NCI-H1436 treated with DMSO at 0.1 percent for 48 hours (cell line): ENCODE measurements at regions not wholly inside any gene's neighbourhood (a gene's known extent, or its start where the extent isn't known, plus 50 kb on each side); places are given as distances from the start of the nearest gene placed in this dataset.
"Not testable (repeated sequence)": the region's sequence is repeated elsewhere in the genome, so short reads cannot be mapped to it uniquely, and the experiment has no call there.

Experiments used
- DNase-seq: peaks from one replicate; lab custom pipeline; 2025; lab: John Stamatoyannopoulos, UW

DNA sequence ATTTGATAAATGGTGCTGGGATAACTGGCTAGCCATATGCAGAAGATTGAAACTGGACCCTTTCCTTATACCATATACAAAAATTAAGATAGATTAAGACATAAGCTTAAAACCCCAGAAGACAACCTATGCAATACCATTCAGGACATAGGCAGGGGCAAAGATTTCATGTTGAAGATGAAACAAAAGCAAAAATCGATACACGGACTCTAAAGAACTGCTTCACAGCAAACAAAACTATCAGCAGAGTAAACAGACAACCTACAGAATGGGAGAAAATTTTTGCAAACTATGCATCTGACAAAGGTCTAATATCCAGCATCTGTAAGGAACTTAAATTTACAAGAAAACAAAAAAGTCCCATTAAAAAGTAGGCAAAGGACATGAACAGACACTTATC is 255.9 kb downstream of the TINAG start:
- DNase-seq = not testable (repeated sequence)

DNA sequence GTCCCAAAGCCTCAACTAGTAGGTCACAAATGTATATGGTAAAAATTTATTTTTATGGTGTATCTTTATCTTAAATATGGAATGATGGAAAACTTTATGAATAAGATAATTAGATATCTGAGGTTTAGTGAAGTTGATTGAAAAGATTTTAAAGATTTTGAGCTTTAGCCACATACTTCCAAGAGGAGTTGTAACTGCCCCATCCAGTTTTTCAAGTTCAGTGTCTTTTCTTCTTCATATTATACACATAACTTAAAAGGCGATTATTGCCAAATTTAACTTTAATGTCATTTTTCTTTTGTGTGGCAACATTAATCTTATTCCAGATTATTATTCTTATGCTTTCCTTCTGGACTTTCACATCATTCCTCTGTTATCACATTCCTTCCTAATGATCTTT is 266.4 kb downstream of the TINAG start:
- no peak for DNase-seq

DNA sequence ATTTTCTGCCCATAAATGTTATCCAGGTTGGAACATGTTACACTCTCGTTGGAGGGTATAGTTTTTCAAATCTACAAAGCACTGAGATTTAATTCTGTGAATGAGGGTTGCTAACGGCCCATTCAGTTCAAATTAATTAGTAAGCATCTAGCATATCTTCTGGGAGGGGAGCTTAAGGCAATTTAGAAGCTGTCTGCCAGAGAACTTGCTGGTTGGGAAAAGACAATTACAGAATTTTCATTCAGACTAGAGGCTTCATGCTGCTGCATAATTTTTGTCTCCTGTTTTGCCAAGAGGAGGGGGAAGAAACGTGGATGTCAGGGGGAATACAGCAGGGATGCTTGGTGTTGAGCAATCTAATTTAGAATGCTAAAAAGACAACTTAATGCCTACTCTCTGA is 268.3 kb upstream of the FAM83B start:
- no peak for DNase-seq

DNA sequence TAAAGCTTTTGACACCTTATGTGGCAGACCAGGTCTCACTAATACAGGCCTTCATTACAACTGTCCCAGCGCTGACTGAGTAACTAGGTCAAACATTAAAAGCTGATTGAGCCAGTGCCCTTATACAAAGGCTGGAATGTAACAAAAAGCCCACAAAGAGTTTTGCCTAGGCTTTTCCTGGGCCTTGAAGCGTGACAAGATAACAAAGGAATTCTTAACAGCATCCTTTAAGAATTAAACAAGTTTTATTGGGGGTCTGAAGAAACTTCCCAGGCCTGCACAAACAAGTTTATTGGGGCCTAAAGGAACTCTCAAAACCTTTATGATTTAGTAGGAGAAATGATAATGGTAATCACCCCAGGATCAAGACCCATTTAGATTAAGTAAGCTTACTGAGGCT is 267.6 kb upstream of the FAM83B start:
- no peak for DNase-seq

DNA sequence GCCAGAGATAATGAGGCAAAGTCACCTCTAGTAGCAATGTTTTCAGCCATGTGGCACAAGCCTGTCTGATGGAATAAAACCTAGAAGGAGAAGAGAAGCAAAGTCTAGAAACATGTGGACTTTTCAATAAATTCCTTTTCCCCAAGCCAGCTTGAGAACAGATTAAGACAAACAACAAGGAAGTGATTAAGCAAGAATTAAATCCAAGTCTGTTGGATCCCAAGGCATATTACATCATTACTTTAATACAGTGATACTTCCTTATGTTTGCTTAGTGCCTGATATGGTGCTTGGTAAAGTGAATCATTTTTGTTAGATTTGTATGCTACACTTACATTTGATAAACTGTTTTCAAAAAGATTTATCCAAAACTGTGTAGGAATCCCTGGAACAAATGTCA is 260.3 kb upstream of the FAM83B start:
- DNase-seq = no peak

DNA sequence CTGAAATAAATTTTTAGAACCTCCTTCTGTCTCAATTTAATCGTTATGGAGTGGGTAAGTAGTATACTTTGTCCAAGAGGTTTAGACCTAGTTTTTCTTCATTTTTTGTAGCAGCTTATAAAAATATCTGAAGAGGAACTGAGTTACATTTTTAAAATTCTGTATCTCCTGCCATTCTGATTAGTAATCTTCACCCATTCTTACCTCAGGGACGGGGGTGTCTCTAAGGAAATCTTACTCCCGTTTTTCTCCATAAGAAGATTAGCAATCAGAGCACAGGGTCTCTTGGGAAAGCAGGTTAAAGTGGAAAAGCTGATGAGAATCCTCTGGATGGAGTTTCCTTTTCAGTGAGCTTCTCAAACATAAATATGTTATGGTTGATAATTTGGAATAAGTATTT is 259.3 kb upstream of the FAM83B start:
- no peak for DNase-seq

DNA sequence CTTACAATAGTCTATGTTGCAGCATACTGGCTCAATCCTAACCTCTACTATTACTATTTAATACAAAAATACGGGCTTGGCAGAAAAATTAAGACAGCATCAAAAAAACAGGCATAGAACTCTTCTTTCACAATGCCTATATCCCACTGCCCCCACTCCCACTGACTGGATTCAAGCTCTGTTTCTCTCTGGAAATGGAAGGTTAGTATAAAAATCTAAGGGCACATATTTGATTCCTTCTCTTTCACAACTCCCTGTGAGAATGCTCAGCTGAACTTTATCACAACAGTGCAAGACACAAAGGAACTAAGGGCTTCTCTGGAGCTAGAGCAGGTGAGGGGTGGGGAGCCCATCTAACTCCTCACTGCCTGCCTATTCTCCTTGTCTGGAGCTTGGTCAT is 258.4 kb upstream of the FAM83B start:
- no peak for DNase-seq

DNA sequence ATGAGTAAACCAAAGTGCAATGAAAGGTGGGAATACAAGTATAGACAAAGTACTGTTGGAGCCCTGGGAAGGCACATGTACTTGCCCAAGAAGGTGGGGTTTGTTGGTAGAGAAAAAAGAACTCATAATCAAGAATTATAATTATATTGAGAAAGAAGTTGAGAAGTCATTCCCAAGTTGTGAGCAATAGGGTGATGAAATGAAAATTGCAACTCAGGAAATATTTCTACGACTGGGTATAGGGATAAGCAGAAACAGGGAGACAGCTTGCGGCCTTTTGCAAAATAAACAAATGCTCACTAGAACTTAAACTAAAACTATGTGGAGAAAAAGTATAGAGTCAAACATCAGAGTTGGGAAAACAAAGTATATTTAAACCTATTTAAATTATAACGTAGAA is 250.7 kb upstream of the FAM83B start:
- no peak for DNase-seq

DNA sequence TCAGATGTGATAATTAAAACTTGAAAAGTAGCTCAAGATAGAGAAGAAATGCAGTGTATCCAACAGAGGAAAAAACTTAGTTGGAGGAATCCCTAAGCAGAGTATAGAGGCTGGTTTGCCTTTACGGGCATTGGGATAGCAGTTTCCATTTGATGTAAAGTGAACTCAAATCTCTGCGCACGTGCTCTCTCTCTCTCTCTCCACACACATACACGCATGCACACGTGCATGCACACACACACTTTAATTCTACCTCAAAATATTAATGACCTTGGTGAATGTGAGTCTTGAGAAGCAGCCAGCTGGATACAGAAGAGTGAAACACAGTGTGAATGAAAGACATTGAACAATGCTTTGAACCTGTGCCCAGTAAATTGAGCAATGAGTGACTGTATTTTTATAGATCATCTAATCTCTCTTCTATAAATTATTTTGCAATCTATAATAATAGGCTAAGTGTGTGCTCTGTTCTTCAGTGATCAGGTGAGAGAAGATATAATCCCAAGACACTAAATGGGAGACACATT is 247.7 kb upstream of the FAM83B start:
- no peak for DNase-seq

DNA sequence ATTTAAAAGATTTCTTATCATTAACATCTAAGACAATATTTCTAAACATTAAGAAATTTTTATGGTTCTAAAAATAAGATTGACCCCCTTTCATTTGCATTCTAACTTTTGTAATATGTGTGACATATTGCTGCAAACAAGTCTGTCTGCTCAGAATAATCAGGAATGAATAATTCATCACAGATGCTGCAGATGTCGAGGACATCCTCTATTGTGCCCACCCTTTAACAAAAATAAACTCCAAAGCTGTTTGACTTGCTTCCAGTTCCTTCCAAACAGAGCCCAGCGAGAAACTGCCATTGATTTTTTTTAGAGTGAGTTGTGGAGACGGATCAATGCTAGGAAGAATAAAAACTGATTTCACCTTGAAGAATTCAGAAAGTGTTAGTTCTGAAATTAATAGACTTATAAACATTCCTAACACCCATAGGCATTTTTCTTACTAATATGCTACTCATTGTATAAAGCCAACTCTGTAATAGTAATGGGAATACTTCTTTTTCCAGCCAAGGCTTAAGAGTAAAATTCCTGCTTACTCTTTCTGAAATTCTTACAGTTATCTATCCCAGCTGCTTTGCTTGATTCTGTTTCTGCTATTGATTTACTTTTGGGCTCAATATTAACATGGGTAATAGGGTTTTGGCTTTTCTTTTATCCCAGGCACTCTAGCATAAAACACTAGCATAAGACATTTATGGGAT is 244.8 kb upstream of the FAM83B start:
- DNase-seq = no peak

DNA sequence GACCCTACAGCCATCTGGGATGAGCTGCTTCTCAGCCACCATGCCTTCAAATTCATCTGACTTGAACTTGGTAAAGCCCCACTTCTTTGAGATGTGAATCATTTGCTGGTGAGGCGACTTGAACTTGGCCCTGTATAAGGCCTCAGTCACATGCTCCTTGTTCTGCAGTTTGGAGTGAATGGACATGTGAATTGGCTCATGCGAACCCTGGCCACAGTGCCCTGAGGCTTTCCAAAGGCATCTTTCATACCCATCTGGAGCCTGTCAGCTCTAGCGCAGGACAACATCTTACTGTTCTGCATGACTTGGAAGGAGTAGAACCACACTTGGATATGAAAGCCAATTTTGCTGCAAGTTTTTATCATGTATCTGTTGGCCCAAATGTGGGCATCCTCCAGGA is 244.0 kb upstream of the FAM83B start:
- DNase-seq = no peak

DNA sequence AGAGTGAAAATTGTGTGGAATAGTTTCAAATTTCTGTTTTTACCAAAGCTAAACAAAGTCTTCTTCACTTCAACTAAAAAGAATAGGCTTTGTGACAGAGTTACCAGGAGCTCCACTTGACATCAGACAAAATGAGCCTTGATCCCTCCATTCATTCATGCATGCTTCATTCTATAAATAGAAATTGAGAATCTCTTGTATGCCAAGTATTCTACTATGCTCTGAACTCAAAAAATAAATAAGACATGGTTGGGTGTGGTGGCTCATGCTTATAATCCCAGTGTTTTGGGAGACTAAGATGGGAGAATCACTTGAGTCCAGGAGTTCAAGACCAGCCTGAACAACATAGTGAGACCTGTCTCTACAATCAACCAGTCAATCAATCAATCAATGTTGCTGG is 236.6 kb upstream of the FAM83B start:
- no peak for DNase-seq

DNA sequence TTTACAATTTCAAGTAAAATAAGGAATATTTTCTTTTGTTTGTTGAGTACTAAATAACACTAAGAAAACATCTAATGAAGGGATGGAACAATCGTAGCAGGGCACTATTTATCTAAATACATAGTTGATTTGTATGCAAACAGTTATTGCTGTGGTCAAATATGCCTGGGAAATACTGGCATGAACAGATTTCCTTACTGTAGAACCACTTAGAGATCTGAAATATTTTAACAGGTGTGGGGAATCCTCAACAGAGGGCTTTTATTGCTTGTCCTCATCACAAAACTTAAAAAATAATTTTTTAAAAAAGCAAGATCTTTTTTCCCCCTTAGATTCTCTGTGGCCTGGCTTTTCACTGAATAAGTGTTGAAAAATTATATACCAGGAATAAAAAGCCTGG is 233.0 kb upstream of the FAM83B start:
- DNase-seq = no peak

DNA sequence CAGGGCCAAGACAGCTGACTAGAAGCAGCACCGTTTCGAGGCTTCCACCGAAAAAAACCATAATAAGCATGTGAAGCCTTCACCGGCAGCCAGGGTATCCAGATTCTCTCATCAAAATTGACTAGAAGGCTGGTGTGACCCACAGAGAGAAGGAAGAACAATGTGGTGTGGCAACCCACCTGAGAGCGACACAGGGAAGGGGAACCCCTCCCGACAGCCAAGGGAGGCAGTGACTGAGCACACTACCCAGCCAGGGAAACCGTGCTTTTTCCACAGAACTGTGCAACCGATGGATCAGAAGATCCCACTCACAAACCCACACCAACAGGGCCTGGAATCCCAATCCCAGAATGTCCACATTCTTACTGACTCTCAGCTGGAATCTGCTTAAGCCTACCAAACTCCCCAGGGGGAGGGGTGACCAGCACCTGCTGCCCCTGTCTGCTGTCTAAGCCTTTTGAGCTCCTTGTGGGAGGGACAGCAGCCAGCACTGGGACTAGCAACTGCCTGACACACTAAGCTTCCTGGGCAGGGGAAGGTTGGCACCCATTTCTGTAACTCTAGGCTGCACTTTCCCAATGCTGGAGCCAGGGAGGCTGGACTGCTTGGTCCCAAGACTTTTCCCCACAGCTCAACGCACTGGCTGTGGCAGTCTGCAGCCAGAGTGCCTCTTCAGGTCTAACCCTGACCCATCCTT is 231.9 kb upstream of the FAM83B start:
- DNase-seq = no peak

DNA sequence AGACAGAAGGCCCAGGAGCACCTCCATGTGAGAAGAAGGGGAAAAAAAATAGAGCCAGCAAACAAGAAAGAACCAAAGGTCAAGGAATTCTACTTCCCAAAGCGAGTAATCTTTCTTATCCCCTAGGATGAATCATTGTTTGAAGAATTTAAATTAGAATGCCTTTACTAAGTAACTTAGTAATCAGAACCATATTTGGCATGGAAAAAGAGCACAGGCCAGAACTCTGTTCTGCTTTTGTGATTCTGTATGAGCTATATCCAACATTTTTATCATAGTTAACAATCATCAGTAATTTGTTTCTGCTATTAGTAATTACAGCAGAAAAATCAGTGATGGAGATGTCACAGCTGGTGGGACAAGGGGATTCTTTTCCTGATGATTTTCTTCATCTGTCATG is 228.8 kb upstream of the FAM83B start:
- no peak for DNase-seq

DNA sequence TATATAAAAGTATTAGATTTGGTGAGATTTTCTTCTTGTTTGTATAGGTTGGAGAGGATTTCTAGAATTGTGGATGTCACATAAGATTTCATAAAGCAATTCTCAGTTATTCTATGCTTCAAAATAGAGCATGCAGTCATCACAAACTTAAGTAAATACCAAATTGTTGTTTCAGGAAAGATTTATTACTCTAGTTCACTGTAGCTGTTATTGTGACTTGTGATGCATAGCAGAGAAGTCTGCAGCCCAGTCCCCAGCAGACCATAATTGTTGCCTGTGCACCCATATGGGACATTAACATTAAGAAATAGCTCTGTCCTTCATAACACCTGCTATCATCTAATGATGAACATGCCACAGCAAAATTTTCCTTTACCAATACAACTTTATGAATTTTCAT is 228.0 kb upstream of the FAM83B start:
- DNase-seq = no peak

DNA sequence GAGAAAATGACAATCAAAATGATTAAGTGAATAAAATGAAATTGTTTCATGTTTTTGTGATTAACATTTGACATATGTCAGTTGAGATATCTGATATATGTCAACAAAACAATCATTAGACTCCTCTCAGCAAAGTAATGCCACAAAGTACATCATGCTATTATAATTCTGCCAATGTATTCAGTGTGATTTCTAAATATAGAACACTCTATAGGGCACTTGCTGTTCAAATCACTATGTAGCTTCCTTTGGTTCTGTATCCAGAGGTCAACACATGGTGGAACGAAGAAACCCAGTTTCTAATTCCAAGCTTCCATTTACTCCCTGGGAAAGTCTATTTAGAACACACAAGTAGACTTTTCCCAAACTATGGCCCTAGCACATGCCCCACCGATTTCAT is 227.5 kb upstream of the FAM83B start:
- no peak for DNase-seq

DNA sequence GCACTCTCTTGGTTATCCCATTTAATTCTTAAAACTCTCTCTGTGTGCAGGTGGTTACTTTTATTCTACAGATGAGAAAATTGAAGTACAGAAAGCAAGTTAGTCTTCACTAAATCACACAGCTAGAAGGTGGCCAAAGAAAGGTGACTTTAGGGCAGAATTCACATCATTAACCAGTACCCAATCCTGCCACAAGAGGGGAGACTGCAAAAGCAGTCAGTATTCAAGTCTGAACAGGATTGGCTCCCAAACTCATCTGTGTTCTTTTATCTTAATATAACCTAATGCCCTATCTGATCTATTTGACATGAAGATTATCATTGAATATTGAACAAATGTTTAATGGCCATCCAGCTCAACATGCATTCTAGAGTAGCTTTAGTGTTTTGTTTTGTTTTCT is 225.3 kb upstream of the FAM83B start:
- DNase-seq = no peak

DNA sequence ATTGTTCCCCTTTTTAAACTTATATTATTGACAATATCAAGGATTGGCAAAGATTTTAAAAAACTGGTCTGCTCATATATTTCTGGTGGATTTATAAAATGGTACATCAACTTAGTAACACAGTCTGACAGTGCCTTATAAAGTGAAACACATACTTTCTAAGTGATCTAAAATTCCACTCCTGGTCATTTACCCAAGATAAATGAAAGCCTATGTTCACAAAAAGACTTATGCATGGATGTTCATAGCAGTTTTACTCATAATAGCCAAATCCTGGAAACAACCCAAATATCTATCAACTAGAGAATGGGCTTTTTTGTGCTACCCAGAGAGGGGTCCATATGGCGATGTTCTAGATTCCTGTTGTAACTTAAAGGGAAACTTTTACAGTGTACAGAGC is 222.4 kb upstream of the FAM83B start:
- no peak for DNase-seq

DNA sequence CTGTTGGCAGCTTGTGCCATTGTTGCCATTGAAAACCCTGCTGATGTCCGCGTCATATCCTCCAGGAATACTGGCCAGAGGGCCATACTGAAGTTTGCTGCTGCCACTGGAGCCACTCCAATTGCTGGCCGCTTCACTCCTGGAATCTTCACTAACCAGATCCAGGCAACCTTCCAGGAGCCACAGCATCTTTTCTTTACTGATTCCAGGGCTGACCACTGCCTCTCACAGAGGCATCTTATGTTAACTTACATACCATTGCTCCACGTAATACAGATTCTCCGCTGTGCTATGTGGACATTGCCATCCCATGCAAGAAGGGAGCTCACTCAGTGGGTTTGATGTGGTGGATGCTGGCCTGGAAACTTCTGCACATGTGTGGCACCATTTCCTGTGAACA is 221.8 kb upstream of the FAM83B start:
- DNase-seq = no peak

DNA sequence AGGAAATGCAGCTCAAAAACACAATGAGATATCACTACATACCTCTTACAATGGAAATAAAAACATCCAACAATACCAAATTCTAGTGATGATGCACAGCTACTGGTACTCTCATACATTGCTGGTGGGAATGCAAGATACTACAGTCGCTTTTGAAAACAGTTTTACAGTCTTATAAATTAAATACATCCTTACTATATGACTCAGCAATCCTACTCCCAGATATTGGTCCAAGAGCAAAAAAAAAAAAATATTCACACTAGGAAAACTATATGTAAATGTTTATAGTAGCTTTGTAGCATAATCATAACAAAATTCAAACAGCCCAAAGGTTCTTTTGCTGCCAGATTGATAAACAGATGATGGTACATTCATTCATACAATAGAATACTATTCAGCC is 217.4 kb upstream of the FAM83B start:
- DNase-seq = no peak

DNA sequence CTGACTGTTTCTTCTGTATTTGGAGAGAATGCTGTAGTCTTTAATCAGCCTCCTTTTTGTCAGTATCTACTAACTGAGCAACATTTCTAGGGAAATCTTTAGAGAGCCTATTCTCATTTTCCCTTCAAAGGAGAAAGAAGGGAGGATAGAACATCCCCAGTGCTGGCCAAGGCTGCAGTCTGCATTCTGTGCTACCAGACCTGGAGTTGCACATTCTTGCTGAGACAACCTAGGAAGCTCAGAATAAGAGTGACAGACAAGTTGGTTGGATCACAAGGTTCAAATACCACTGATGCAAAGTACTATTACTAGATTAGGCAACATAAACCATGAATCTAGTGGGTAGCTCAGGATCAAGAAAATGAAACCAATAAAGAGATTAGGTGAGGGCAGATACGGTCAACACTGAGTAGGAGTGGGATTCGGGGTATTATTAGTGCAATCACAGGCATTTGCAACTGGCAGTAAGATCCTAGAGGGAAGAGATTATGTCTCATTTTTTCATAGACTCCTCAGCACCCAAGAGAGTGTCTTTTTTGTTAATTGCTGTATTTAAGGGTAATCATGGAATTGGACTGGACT is 213.5 kb upstream of the FAM83B start:
- no peak for DNase-seq

DNA sequence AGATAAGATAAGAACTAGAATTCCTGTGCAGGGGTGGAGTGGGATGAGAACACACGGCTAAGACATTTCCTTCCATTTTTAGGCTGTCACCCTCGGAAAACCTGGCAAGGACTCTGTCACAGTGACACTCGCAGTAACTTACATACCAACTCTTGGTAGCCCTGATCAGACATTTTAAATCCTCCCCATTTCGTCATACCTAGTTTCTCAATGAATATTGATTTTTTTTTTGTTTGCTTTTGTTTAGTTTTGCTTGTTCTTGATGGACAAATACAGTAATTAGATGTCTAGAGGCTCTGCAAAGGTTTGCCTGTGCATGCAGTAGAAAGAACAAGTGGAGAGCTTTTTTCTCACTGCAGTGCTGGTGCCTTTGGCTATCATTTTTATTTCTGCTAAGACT is 213.0 kb upstream of the FAM83B start:
- no peak for DNase-seq

DNA sequence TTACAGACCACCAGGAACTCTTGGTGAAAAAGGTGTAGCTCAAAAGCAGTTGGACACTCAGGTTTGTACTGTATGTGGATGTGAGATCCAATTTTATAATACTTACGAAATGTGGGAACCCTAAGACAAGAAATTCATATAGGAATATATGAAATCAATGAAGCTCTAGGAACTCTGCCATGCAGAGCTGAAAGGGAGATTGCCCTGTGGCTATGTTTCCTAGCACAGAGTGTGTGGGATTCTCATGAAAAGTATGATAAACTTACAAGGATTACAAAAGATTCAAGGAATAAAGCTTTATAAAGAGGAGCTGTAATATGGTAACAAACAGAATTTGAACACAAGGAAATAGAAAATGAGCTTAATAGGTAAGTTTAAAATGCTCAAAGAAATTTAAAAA is 205.7 kb upstream of the FAM83B start:
- no peak for DNase-seq
